ENCODE measurements at regions not wholly inside any gene's neighbourhood (a gene's known extent, or its start where the extent isn't known, plus 50 kb on each side); places are given as distances from the start of the nearest gene placed in this dataset.

GRCh38 chr4:187094144-187094543 is 370.5 kb upstream of the FAT1 start:
- TF ChIP-seq SIN3A (IDR thresholded peaks at IDR 0.05; ENCODE audit: borderline replicate concordance, insufficient read depth, low read length), result no peak

- TF ChIP-seq FOXP2 (optimal IDR thresholded peaks at IDR 0.05; ENCODE audit: borderline replicate concordance, extremely low read depth, extremely low read length, insufficient read depth) (no peak), TAF1 (IDR thresholded peaks at IDR 0.05; ENCODE audit: borderline replicate concordance, insufficient read depth, low read length) (no peak), REST (IDR thresholded peaks at IDR 0.05; ENCODE audit: insufficient read depth in 1 of 2, low read depth in 2 of 2, low read length in 2 of 2) (no peak), POLR2AphosphoS5 (IDR thresholded peaks at IDR 0.05; ENCODE audit: low read depth, low read length) (no peak), SIN3A (IDR thresholded peaks at IDR 0.05; ENCODE audit: borderline replicate concordance, insufficient read depth, low read length) (no peak)
Measured at GRCh38 chr4:187098429-187098828, 374.8 kb upstream of the FAT1 start.

- TF ChIP-seq TAF1 (IDR thresholded peaks at IDR 0.05; ENCODE audit: borderline replicate concordance, insufficient read depth, low read length), result no peak
- no peak for TF ChIP-seq REST (IDR thresholded peaks at IDR 0.05; ENCODE audit: insufficient read depth in 1 of 2, low read depth in 2 of 2, low read length in 2 of 2)
- no peak for TF ChIP-seq FOXP2 (optimal IDR thresholded peaks at IDR 0.05; ENCODE audit: borderline replicate concordance, extremely low read depth, extremely low read length, insufficient read depth)
- TF ChIP-seq SIN3A (IDR thresholded peaks at IDR 0.05; ENCODE audit: borderline replicate concordance, insufficient read depth, low read length), result no peak
- no peak for TF ChIP-seq POLR2AphosphoS5 (IDR thresholded peaks at IDR 0.05; ENCODE audit: low read depth, low read length)
Measured at GRCh38 chr4:187103351-187103750, 379.7 kb upstream of the FAT1 start.

GRCh38 chr4:187108845-187109244 is 385.2 kb upstream of the FAT1 start:
- TF ChIP-seq TAF1 (IDR thresholded peaks at IDR 0.05; ENCODE audit: borderline replicate concordance, insufficient read depth, low read length) (no peak), REST (IDR thresholded peaks at IDR 0.05; ENCODE audit: insufficient read depth in 1 of 2, low read depth in 2 of 2, low read length in 2 of 2) (no peak), POLR2AphosphoS5 (IDR thresholded peaks at IDR 0.05; ENCODE audit: low read depth, low read length) (no peak), SIN3A (IDR thresholded peaks at IDR 0.05; ENCODE audit: borderline replicate concordance, insufficient read depth, low read length) (no peak), FOXP2 (optimal IDR thresholded peaks at IDR 0.05; ENCODE audit: borderline replicate concordance, extremely low read depth, extremely low read length, insufficient read depth) (no peak)

GRCh38 chr4:187109636-187110035 is 386.0 kb upstream of the FAT1 start:
- TF ChIP-seq SIN3A (IDR thresholded peaks at IDR 0.05; ENCODE audit: borderline replicate concordance, insufficient read depth, low read length) (no peak), REST (IDR thresholded peaks at IDR 0.05; ENCODE audit: insufficient read depth in 1 of 2, low read depth in 2 of 2, low read length in 2 of 2) (no peak), FOXP2 (optimal IDR thresholded peaks at IDR 0.05; ENCODE audit: borderline replicate concordance, extremely low read depth, extremely low read length, insufficient read depth) (no peak), POLR2AphosphoS5 (IDR thresholded peaks at IDR 0.05; ENCODE audit: low read depth, low read length) (no peak), TAF1 (IDR thresholded peaks at IDR 0.05; ENCODE audit: borderline replicate concordance, insufficient read depth, low read length) (no peak)
